GM12891 (cell line): ENCODE measurements at regions not wholly inside any gene's neighbourhood (a gene's known extent, or its start where the extent isn't known, plus 50 kb on each side); places are given as distances from the start of the nearest gene placed in this dataset.

Source experiments
- PAX5 ChIP-seq: IDR thresholded peaks from 2 replicates; pipeline ENCODE4 v1.6.1; 2011; ENCODE audit warnings: low read length, moderate library complexity, mild to moderate bottlenecking; ENCODE audit not compliant: insufficient read depth, severe bottlenecking
- POLR2A ChIP-seq: IDR thresholded peaks from 2 replicates; pipeline ENCODE4 v1.6.1; 2011; ENCODE audit warnings: low read depth, low read length, control low read depth
- POLR2AphosphoS5 ChIP-seq: IDR thresholded peaks from 2 replicates; pipeline ENCODE4 v1.6.1; 2011; ENCODE audit warnings: low read depth, low read length, control low read depth
- POU2F2 ChIP-seq: IDR thresholded peaks from 2 replicates; pipeline ENCODE4 v1.6.1; 2011; ENCODE audit warnings: low read depth, mild to moderate bottlenecking, control low read depth, low read length, moderate library complexity
- TAF1 ChIP-seq: IDR thresholded peaks from 2 replicates; pipeline ENCODE4 v1.6.1; 2011; ENCODE audit warnings: low read depth, low read length, control low read depth

GRCh38 chr18:14949800-14950664 lies 202.1 kb downstream of the ANKRD30B start:
- no peak for TF ChIP-seq POLR2AphosphoS5
- TF ChIP-seq POLR2A: no peak
- no peak for TF ChIP-seq PAX5
- TF ChIP-seq POU2F2: no peak
- no peak for TF ChIP-seq TAF1
